ENCODE measurements at regions not wholly inside any gene's neighbourhood (a gene's known extent, or its start where the extent isn't known, plus 50 kb on each side); places are given as distances from the start of the nearest gene placed in this dataset.
"Not testable (repeated sequence)": the region's sequence is repeated elsewhere in the genome, so short reads cannot be mapped to it uniquely, and the experiment has no call there.

- Mint-ChIP-seq H3K36me3 (no peaks in the 10 kb centered on the region), H3K9me3 (peaks cover 0 to 8% (median 0%) of the 10 kb centered on the region in 9 donors), H3K27me3 (peaks cover 0 to 5% (median 0%) of the 10 kb centered on the region in 5 donors), H3K27ac (no peak overlapping the region), H3K4me3 (no peak overlapping the region), H3K4me1 (no peaks in the 10 kb centered on the region)
- ATAC-seq (no peak), DNase-seq (no peak)
- POLR2A ChIA-PET: no interaction called here
Observed at GRCh38 chr1:102821707-102822106, 286.6 kb downstream of the COL11A1 start.

- ATAC-seq: no peak
- H3K4me1 Mint-ChIP-seq: no peaks in the 10 kb centered on the region
Observed at GRCh38 chr1:102800406-102800805, 307.9 kb downstream of the COL11A1 start.

GRCh38 chr1:102799496-102799895 is 308.8 kb downstream of the COL11A1 start:
- Mint-ChIP-seq H3K27ac (no peak overlapping the region), H3K27me3 (no peaks in the 10 kb centered on the region), H3K36me3 (no peaks in the 10 kb centered on the region), H3K9me3 (peaks cover 0 to 4% (median 0%) of the 10 kb centered on the region in 9 donors), H3K4me3 (no peak overlapping the region), H3K4me1 (no peaks in the 10 kb centered on the region)
- ATAC-seq (no peak), DNase-seq (no peak)
- POLR2A ChIA-PET: no interaction called here

More at GRCh38 chr1:102800406-102800805, 307.9 kb downstream of the COL11A1 start:
- POLR2A ChIA-PET: no interaction called here
- Mint-ChIP-seq H3K4me3 (no peak overlapping the region), H3K9me3 (peaks cover 0 to 6% (median 0%) of the 10 kb centered on the region in 9 donors), H3K27ac (no peak overlapping the region), H3K27me3 (no peaks in the 10 kb centered on the region), H3K36me3 (peaks cover 0 to 2% (median 0%) of the 10 kb centered on the region in 3 donors)
- no peak for DNase-seq

GRCh38 chr1:102798718-102799117 is 309.6 kb downstream of the COL11A1 start:
- H3K4me3 Mint-ChIP-seq: no peak overlapping the region
- no peak for DNase-seq
- POLR2A ChIA-PET: no interaction called here
- H3K27me3 Mint-ChIP-seq: no peaks in the 10 kb centered on the region
- H3K36me3 Mint-ChIP-seq: no peaks in the 10 kb centered on the region
- H3K9me3 Mint-ChIP-seq: peaks cover 0 to 5% (median 0%) of the 10 kb centered on the region in 9 donors
- H3K27ac Mint-ChIP-seq: no peak overlapping the region
- no peak for ATAC-seq
- H3K4me1 Mint-ChIP-seq: no peaks in the 10 kb centered on the region

- DNase-seq (no peak), ATAC-seq (no peak)
- H3K27ac Mint-ChIP-seq: no peak overlapping the region
- peaks cover 0 to 8% (median 0%) of the 10 kb centered on the region in 9 donors for H3K9me3 Mint-ChIP-seq
- H3K27me3 Mint-ChIP-seq: no peaks in the 10 kb centered on the region
- H3K4me1 Mint-ChIP-seq: no peaks in the 10 kb centered on the region
- POLR2A ChIA-PET: no interaction called here
- H3K4me3 Mint-ChIP-seq: no peak overlapping the region
- H3K36me3 Mint-ChIP-seq: no peaks in the 10 kb centered on the region
Observed at GRCh38 chr1:102796429-102796828, 311.9 kb downstream of the COL11A1 start.

GRCh38 chr1:102790997-102791396 is 317.3 kb downstream of the COL11A1 start:
- H3K4me1 Mint-ChIP-seq: no peaks in the 10 kb centered on the region
- H3K27ac Mint-ChIP-seq: no peak overlapping the region
- peaks cover 0 to 8% (median 0%) of the 10 kb centered on the region in 9 donors for H3K9me3 Mint-ChIP-seq
- no peak overlapping the region for H3K4me3 Mint-ChIP-seq
- ATAC-seq: no peak
- H3K36me3 Mint-ChIP-seq: no peaks in the 10 kb centered on the region
- peaks cover 0 to 1% (median 0%) of the 10 kb centered on the region in 5 donors for H3K27me3 Mint-ChIP-seq
- DNase-seq: no peak
- POLR2A ChIA-PET: no interaction called here

GRCh38 chr1:102789951-102790350 is 318.4 kb downstream of the COL11A1 start:
- DNase-seq, H3K36me3 Mint-ChIP-seq, H3K9me3 Mint-ChIP-seq, H3K27ac Mint-ChIP-seq, ATAC-seq, H3K4me3 Mint-ChIP-seq, H3K4me1 Mint-ChIP-seq, H3K27me3 Mint-ChIP-seq, POLR2A ChIA-PET: not testable (repeated sequence)

- H3K27me3 Mint-ChIP-seq: peaks cover 0 to 1% (median 0%) of the 10 kb centered on the region in 5 donors
- no peak overlapping the region for H3K27ac Mint-ChIP-seq
- no peak overlapping the region for H3K4me3 Mint-ChIP-seq
- DNase-seq (no peak), ATAC-seq (no peak)
- POLR2A ChIA-PET: no interaction called here
- H3K9me3 Mint-ChIP-seq: peaks cover 0 to 19% (median 9%) of the 10 kb centered on the region in 9 donors
- H3K36me3 Mint-ChIP-seq: peaks cover 0 to 7% (median 0%) of the 10 kb centered on the region in 3 donors
- H3K4me1 Mint-ChIP-seq: no peaks in the 10 kb centered on the region
Observed at GRCh38 chr1:102783487-102783886, 324.8 kb downstream of the COL11A1 start.

- Mint-ChIP-seq H3K36me3 (peaks cover 0 to 7% (median 0%) of the 10 kb centered on the region in 3 donors), H3K4me1 (no peaks in the 10 kb centered on the region), H3K4me3 (no peak overlapping the region), H3K9me3 (peaks cover 0 to 19% (median 9%) of the 10 kb centered on the region in 9 donors), H3K27ac (no peak overlapping the region), H3K27me3 (peaks cover 0 to 1% (median 0%) of the 10 kb centered on the region in 5 donors)
- POLR2A ChIA-PET: no interaction called here
- ATAC-seq (no peak), DNase-seq (no peak)
Observed at GRCh38 chr1:102782144-102782543, 326.2 kb downstream of the COL11A1 start.

GRCh38 chr1:102776071-102776470 is 332.3 kb downstream of the COL11A1 start:
- Mint-ChIP-seq H3K4me1 (peaks cover 0 to 5% (median 0%) of the 10 kb centered on the region in 4 donors), H3K27me3 (no peaks in the 10 kb centered on the region), H3K36me3 (no peaks in the 10 kb centered on the region), H3K27ac (no peak overlapping the region), H3K4me3 (peak overlapping the region in 1 of 10 donors; percentile 16), H3K9me3 (peaks cover 0 to 5% (median 0%) of the 10 kb centered on the region in 9 donors)
- no peak for ATAC-seq
- POLR2A ChIA-PET: no interaction called here
- DNase-seq: no peak

GRCh38 chr1:102772831-102773230 is 335.5 kb downstream of the COL11A1 start:
- H3K27me3 Mint-ChIP-seq: no peaks in the 10 kb centered on the region
- POLR2A ChIA-PET: no interaction called here
- peaks cover 0 to 5% (median 0%) of the 10 kb centered on the region in 9 donors for H3K9me3 Mint-ChIP-seq
- peaks cover 0 to 5% (median 0%) of the 10 kb centered on the region in 4 donors for H3K4me1 Mint-ChIP-seq
- no peaks in the 10 kb centered on the region for H3K36me3 Mint-ChIP-seq
- DNase-seq: no peak
- H3K4me3 Mint-ChIP-seq: no peak overlapping the region
- no peak overlapping the region for H3K27ac Mint-ChIP-seq
- no peak for ATAC-seq

GRCh38 chr1:102758418-102758817 is 349.9 kb downstream of the COL11A1 start:
- no peak for ATAC-seq
- DNase-seq: no peak
- H3K27me3 Mint-ChIP-seq: no peaks in the 10 kb centered on the region
- no peak overlapping the region for H3K27ac Mint-ChIP-seq
- no peaks in the 10 kb centered on the region for H3K36me3 Mint-ChIP-seq
- no peak overlapping the region for H3K4me3 Mint-ChIP-seq
- POLR2A ChIA-PET: no interaction called here
- peaks cover 0 to 8% (median 0%) of the 10 kb centered on the region in 9 donors for H3K9me3 Mint-ChIP-seq
- no peaks in the 10 kb centered on the region for H3K4me1 Mint-ChIP-seq

- DNase-seq (no peak), ATAC-seq (no peak)
- no peaks in the 10 kb centered on the region for H3K27me3 Mint-ChIP-seq
- H3K36me3 Mint-ChIP-seq: no peaks in the 10 kb centered on the region
- H3K4me1 Mint-ChIP-seq: no peaks in the 10 kb centered on the region
- no peak overlapping the region for H3K4me3 Mint-ChIP-seq
- no peak overlapping the region for H3K27ac Mint-ChIP-seq
- POLR2A ChIA-PET: no interaction called here
- peaks cover 0 to 8% (median 0%) of the 10 kb centered on the region in 9 donors for H3K9me3 Mint-ChIP-seq
Observed at GRCh38 chr1:102757363-102757762, 351.0 kb downstream of the COL11A1 start.

GRCh38 chr1:102751111-102751510 is 357.2 kb downstream of the COL11A1 start:
- H3K9me3 Mint-ChIP-seq: peaks cover 0 to 8% (median 0%) of the 10 kb centered on the region in 9 donors

More at GRCh38 chr1:102751111-102751510, 357.2 kb downstream of the COL11A1 start:
- no peak for ATAC-seq
- no peak overlapping the region for H3K27ac Mint-ChIP-seq
- DNase-seq: no peak
- H3K36me3 Mint-ChIP-seq: no peaks in the 10 kb centered on the region
- POLR2A ChIA-PET: no interaction called here
- no peak overlapping the region for H3K4me3 Mint-ChIP-seq
- H3K27me3 Mint-ChIP-seq: peaks cover 0 to 8% (median 0%) of the 10 kb centered on the region in 5 donors
- no peaks in the 10 kb centered on the region for H3K4me1 Mint-ChIP-seq

Data from naive thymus-derived CD8-positive, alpha-beta T cell (primary cell).